Fibroblast of lung (primary cell): ENCODE measurements at regions not wholly inside any gene's neighbourhood (a gene's known extent, or its start where the extent isn't known, plus 50 kb on each side); places are given as distances from the start of the nearest gene placed in this dataset.

ENCODE experiments used
- DNase-seq, 2 donors: peaks; one replicate each; pipeline versions ENCODE4 v3.0.0 to v3.0.0-alpha.2; 2010; ENCODE audit warnings: low read depth in 2 of 2
- H2AFZ ChIP-seq: 2 replicates; pipeline ENCODE4 v1.5.1; 2012; ENCODE audit warnings: low read length, control low read depth, inconsistent platforms
- H3K27ac ChIP-seq: 2 replicates; pipeline ENCODE4 v1.5.1; 2011; ENCODE audit warnings: low read length, control low read depth; ENCODE audit not compliant: insufficient read depth
- H3K27me3 ChIP-seq: 2 replicates; pipeline ENCODE4 v1.5.1; 2011; ENCODE audit warnings: mild to moderate bottlenecking, low read length; ENCODE audit not compliant: control insufficient read depth, insufficient read depth
- H3K36me3 ChIP-seq: 2 replicates; pipeline ENCODE4 v1.5.1; 2011; ENCODE audit warnings: low read length; ENCODE audit not compliant: control insufficient read depth, insufficient read depth
- H3K4me1 ChIP-seq: 2 replicates; pipeline ENCODE4 v1.5.1; 2011; ENCODE audit warnings: low read length; ENCODE audit not compliant: control insufficient read depth, insufficient read depth; ENCODE audit errors: extremely low read depth
- H3K4me2 ChIP-seq: 2 replicates; pipeline ENCODE4 v1.5.1; 2011; ENCODE audit warnings: low read length, control low read depth; ENCODE audit not compliant: insufficient read depth; ENCODE audit errors: extremely low read depth
- H3K4me3 ChIP-seq, 4 experiments: fragments of 200-600 bp in 1 of 4; sonication (generic) in 1 of 4; replicated peaks in 1 of 4; 2 replicates each; pipeline ENCODE4 v1.5.1; 2011 to 2016; ENCODE audit warnings: low read length in 4 of 4, low read depth in 3 of 4, mild to moderate bottlenecking in 3 of 4, control low read depth in 2 of 4, inconsistent platforms in 1 of 4, mixed read lengths in 1 of 4; ENCODE audit not compliant: insufficient read depth in 1 of 4; ENCODE audit errors: control extremely low read depth in 1 of 4
- H3K79me2 ChIP-seq: 2 replicates; pipeline ENCODE4 v1.5.1; 2012; ENCODE audit warnings: mild to moderate bottlenecking, low read length, inconsistent platforms; ENCODE audit not compliant: control insufficient read depth, insufficient read depth
- H3K9ac ChIP-seq: 2 replicates; pipeline ENCODE4 v1.5.1; 2011; ENCODE audit warnings: mild to moderate bottlenecking, low read length, control low read depth; ENCODE audit not compliant: insufficient read depth
- H3K9me3 ChIP-seq: 2 replicates; pipeline ENCODE4 v1.5.1; 2012; ENCODE audit warnings: low read depth, low read length; ENCODE audit not compliant: control insufficient read depth, insufficient read depth
- H4K20me1 ChIP-seq: 2 replicates; pipeline ENCODE4 v1.5.1; 2011; ENCODE audit warnings: low read length; ENCODE audit not compliant: control insufficient read depth, insufficient read depth; ENCODE audit errors: extremely low read depth
- CTCF ChIP-seq, 2 donors: IDR thresholded peaks in 1 of 2; conservative IDR thresholded peaks in 1 of 2; 1 replicate in 1 of 2; 2 replicates in 1 of 2; pipeline ENCODE4 v1.5.1; 2011 to 2012; ENCODE audit warnings: low read length in 2 of 2, control low read depth in 1 of 2, inconsistent platforms in 1 of 2, low read depth in 1 of 2, mild to moderate bottlenecking in 1 of 2
- EZH2 ChIP-seq: IDR thresholded peaks from 2 replicates; pipeline ENCODE4 v1.5.1; 2012; ENCODE audit warnings: low read length, control low read depth, mild to moderate bottlenecking; ENCODE audit errors: missing control alignments

GRCh38 chr5:73299665-73300336 is 126.8 kb downstream of the TMEM174 start:
- H3K27ac ChIP-seq: no peak overlapping the region
- peaks cover 81% of the 10 kb centered on the region for H3K27me3 ChIP-seq
- no peaks in the 10 kb centered on the region for H3K9me3 ChIP-seq
- TF ChIP-seq EZH2 (no peak), CTCF (conservative IDR thresholded peaks at IDR 0.05 in 1 of 2, IDR thresholded peaks at IDR 0.05 in 1 of 2; ENCODE audit: low read depth in 1 of 2, low read length in 2 of 2) (no peak)
- no peaks in the 10 kb centered on the region for H3K79me2 ChIP-seq
- no peaks in the 10 kb centered on the region for H3K36me3 ChIP-seq
- peak in 1 of 2 donors; percentile 44 for DNase-seq
- peaks cover 3% of the 10 kb centered on the region for H3K4me1 ChIP-seq
- H3K9ac ChIP-seq: no peak overlapping the region
- H2AFZ ChIP-seq: no peak overlapping the region
- H3K4me3 ChIP-seq: no peak overlapping the region
- H4K20me1 ChIP-seq: no peaks in the 10 kb centered on the region
- H3K4me2 ChIP-seq: peak overlapping the region; percentile 28

- peaks cover 3% of the 10 kb centered on the region for H3K4me1 ChIP-seq
- peak in 1 of 2 donors; percentile 85 for DNase-seq
- no peak overlapping the region for H3K27ac ChIP-seq
- peak overlapping the region; percentile 46 for H3K4me2 ChIP-seq
- no peaks in the 10 kb centered on the region for H4K20me1 ChIP-seq
- no peaks in the 10 kb centered on the region for H3K9me3 ChIP-seq
- no peaks in the 10 kb centered on the region for H3K79me2 ChIP-seq
- H3K4me3 ChIP-seq: peak overlapping the region in 2 of 4 experiments; percentile 1 to 34
- no peak overlapping the region for H2AFZ ChIP-seq
- TF ChIP-seq CTCF (conservative IDR thresholded peaks at IDR 0.05 in 1 of 2, IDR thresholded peaks at IDR 0.05 in 1 of 2; ENCODE audit: low read depth in 1 of 2, low read length in 2 of 2): peak in 1 of 2 donors; percentile 15
- TF ChIP-seq EZH2: peak; percentile 93
- no peak overlapping the region for H3K9ac ChIP-seq
- peaks cover 80% of the 10 kb centered on the region for H3K27me3 ChIP-seq
- no peaks in the 10 kb centered on the region for H3K36me3 ChIP-seq
Measured at GRCh38 chr5:73298772-73299630, 126.0 kb downstream of the TMEM174 start.

- no peak overlapping the region for H3K27ac ChIP-seq
- H3K27me3 ChIP-seq: peaks cover 73% of the 10 kb centered on the region
- H3K4me1 ChIP-seq: peaks cover 3% of the 10 kb centered on the region
- no peaks in the 10 kb centered on the region for H3K79me2 ChIP-seq
- DNase-seq: no peak
- H3K9ac ChIP-seq: no peak overlapping the region
- H2AFZ ChIP-seq: no peak overlapping the region
- H3K9me3 ChIP-seq: no peaks in the 10 kb centered on the region
- H3K4me2 ChIP-seq: peak overlapping the region; percentile 42
- H3K4me3 ChIP-seq: peak overlapping the region in 2 of 4 experiments; percentile 1 to 34
- H3K36me3 ChIP-seq: no peaks in the 10 kb centered on the region
- no peaks in the 10 kb centered on the region for H4K20me1 ChIP-seq
- TF ChIP-seq EZH2 (peak; percentile 58), CTCF (conservative IDR thresholded peaks at IDR 0.05 in 1 of 2, IDR thresholded peaks at IDR 0.05 in 1 of 2; ENCODE audit: low read depth in 1 of 2, low read length in 2 of 2) (no peak)
Measured at GRCh38 chr5:73298251-73298771, 125.3 kb downstream of the TMEM174 start.
